ENCODE measurements at regions not wholly inside any gene's neighbourhood (a gene's known extent, or its start where the extent isn't known, plus 50 kb on each side); places are given as distances from the start of the nearest gene placed in this dataset.

DNA sequence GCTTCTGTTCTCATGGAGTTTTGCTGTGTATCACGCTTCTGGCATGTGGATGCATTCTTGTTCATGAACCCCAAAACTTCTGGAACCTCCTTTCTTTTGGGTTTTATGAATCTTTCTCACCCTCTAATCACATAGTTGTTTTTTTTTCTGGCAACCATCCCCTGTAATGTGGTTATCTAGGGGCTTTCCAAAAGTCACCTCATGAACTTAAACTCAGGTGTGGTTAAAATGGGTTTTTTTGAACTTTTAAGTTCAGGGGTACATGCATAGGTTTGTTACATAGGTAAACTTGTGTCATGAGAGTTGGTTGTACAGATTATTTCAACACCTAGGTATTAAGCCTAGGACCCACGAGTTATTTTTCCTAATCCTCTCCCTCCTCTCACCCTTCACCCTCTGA, 1099.4 kb upstream of the SLIT2 start:
- no peak for DNase-seq (ENCODE audit: low read depth)

DNA sequence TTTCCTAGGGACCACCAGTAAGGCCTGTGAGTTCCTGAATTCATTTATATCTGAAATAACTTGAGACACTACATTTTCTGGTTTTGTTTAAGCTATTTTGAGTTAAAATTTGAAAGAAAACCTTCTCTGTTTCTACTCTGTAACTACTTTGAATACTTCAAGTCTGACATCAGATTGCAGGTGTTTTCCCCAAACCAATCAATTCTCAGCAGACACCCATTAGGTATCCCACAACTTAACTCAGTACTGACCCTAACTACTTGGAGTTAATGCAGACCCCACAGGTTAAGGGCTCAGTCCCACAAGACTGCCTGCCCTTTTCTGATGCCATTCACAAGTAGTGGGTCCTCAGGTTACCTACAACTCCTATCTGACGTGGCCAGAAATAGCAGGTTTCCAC, 1100.0 kb upstream of the SLIT2 start:
- H3K4me3 ChIP-seq (ENCODE audit: low read depth, low read length), result no peak overlapping the region
- TF ChIP-seq, protein P1, sequence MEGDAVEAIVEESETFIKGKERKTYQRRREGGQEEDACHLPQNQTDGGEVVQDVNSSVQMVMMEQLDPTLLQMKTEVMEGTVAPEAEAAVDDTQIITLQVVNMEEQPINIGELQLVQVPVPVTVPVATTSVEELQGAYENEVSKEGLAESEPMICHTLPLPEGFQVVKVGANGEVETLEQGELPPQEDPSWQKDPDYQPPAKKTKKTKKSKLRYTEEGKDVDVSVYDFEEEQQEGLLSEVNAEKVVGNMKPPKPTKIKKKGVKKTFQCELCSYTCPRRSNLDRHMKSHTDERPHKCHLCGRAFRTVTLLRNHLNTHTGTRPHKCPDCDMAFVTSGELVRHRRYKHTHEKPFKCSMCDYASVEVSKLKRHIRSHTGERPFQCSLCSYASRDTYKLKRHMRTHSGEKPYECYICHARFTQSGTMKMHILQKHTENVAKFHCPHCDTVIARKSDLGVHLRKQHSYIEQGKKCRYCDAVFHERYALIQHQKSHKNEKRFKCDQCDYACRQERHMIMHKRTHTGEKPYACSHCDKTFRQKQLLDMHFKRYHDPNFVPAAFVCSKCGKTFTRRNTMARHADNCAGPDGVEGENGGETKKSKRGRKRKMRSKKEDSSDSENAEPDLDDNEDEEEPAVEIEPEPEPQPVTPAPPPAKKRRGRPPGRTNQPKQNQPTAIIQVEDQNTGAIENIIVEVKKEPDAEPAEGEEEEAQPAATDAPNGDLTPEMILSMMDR (conservative IDR thresholded peaks at IDR 0.05; ENCODE audit: low read depth, low read length), result no peak
- no peak for DNase-seq (ENCODE audit: low read depth)

More for the DNA sequence above, 1099.4 kb upstream of the SLIT2 start:
- TF ChIP-seq, protein P1 (conservative IDR thresholded peaks at IDR 0.05; ENCODE audit: low read depth, low read length), result no peak
- no peak overlapping the region for H3K4me3 ChIP-seq (ENCODE audit: low read depth, low read length)

DNA sequence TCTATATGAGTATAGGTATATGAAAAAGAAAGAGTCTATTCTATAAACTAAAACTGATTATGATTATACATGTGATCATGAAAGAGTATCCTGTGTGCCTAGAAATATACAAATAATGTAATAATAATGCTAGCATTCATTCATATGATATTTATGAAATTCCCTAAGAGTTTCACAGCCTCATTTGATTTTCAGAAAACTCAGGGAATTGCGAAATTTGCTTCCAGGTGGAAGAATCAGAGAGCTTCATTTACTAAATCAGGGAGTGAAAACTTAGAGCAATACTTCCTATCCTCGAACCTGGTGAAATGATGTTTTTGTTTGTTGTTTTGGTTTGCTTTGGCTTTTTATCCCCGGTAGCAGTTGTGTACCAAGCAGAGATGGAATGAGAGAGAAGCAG, 1105.7 kb upstream of the SLIT2 start:
- TF ChIP-seq, protein P1 (conservative IDR thresholded peaks at IDR 0.05; ENCODE audit: low read depth, low read length), result no peak
- DNase-seq (ENCODE audit: low read depth), result no peak

DNA sequence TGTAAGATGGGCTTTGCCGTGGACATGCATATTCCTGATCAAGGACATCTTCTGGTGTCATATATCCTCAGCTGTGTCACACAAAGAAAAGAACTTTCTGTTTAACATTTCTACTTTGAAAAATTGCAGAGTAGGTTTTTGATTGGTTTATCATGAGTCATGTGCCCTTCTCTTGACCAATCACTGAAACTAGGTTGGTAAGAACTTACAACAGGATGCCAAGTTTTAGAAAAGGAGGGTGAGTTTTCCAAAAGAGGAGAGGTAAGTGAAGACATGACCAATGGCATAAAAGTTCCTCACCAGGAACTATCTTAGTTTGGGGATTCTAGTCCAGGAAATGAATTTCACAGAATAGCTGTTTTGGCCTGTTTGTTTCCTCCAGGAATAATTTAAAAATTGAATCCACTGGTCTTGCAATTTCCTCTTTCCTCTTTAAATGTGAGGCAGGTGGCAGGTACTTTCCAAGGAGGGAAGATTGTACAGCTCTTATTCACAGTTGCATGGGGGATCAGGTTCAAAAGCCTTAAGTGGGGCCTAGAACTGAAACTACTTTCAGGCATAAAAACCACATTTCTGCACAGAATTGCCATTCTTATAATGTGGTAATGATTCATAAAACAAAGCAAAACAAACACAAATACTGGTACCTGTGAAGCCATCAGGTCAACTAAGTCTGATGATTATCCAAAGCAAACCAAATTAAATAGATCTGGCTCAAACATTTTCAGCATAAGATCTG, 1114.5 kb upstream of the LCORL start:
- DNase-seq (ENCODE audit: low read depth), result no peak
- no peak overlapping the region for H3K4me3 ChIP-seq (ENCODE audit: low read depth, low read length)
- TF ChIP-seq, protein P1 (conservative IDR thresholded peaks at IDR 0.05; ENCODE audit: low read depth, low read length), result no peak

More for the DNA sequence above, 1105.7 kb upstream of the SLIT2 start:
- no peak overlapping the region for H3K4me3 ChIP-seq (ENCODE audit: low read depth, low read length)

DNA sequence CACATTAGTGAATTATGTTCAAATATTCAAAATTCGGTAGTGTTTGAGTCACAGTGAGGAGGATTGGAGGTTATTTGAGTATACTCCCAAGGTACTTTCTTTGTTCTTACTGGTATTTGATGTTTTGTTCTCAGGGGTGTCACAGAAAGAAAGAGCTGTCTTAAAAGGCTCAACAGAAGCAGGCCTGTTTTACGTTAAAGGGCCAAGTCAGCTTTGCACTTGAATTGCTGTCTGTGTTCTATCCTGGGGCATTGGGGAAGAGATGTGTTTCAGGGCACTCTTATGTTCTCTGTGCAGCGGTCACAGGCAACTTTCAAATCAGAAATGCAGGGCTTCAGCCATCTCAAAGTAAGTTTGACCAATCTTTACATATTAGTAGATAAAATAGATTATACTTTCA, 1113.1 kb upstream of the LCORL start:
- TF ChIP-seq, protein P1 (conservative IDR thresholded peaks at IDR 0.05; ENCODE audit: low read depth, low read length), result no peak
- DNase-seq (ENCODE audit: low read depth), result no peak
- H3K4me3 ChIP-seq (ENCODE audit: low read depth, low read length), result no peak overlapping the region

DNA sequence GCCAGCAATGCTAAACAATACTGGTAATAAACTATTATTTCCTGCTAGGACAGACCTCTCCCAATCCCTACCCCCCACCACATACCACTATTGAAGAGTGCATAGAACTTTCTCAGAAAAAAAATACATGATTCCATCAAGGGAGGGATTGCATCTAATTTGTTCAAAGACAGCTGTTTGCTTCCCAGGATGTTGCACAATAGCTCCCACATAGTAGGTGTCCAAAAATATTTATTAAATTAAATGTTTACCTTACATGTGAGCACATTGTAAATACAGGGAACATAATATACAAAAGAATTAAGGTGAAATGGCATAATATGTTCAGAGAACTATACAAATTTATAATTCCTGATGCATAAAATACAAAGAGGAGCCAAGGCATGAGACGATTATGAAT, 1111.8 kb upstream of the LCORL start:
- DNase-seq (ENCODE audit: low read depth), result no peak
- H3K4me3 ChIP-seq (ENCODE audit: low read depth, low read length), result no peak overlapping the region
- TF ChIP-seq, protein P1 (conservative IDR thresholded peaks at IDR 0.05; ENCODE audit: low read depth, low read length), result no peak

DNA sequence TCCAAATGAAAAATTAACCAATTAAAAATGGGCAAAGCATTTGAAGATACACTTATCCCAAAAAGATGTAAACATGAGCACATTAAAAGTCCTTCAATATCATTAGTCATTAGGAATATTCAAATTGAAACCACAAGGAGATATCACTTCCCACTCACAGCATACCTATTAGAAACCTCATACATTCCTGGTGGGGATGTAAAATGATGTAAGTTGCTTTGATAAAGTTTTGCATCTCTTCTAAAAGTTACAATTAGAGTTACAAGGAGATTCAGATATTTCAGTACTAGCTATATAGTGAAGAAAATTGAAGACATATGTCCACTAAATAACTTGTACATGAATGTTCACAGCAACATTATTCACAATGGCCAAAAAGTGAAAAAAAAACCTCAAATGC, 1109.3 kb upstream of the LCORL start:
- TF ChIP-seq, protein P1 (conservative IDR thresholded peaks at IDR 0.05; ENCODE audit: low read depth, low read length), result no peak
- no peak for DNase-seq (ENCODE audit: low read depth)

More for the DNA sequence above, 1109.3 kb upstream of the LCORL start:
- no peak overlapping the region for H3K4me3 ChIP-seq (ENCODE audit: low read depth, low read length)
